ENCODE measurements at regions not wholly inside any gene's neighbourhood (a gene's known extent, or its start where the extent isn't known, plus 50 kb on each side); places are given as distances from the start of the nearest gene placed in this dataset.

DNA sequence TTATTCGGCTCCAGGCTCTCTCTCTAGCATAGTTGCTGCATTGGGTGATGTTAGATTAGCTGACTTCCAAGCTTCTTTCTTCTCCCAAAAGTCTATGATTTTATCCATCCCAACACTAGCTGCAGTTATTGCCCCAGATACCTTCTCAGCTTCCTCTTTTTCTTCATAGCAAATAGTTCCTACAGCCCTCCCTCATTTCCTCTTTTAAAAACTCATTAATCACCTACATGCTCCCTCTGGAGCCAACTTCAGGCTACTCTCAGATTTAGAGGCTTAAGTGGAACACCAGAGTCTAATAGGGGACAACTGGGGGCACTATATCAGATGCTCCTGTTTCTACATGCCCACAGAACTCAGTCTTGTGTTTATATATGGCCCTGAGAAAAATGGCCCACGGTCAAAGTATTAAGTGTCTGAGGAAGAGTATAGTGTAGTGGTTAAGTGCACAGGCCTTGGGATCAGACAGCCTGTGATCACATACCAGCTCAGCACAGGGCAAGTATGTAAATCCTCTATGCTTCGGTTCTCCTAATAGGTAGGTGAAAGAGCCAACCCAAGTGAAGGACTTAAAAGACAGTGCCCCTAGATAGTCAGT lies 241.9 kb upstream of the SLC14A2 start:
- Histone ChIP-seq H3K4me3 (no peak overlapping the region), H3K27me3 (ENCODE audit: low read depth) (no peaks in the 10 kb centered on the region), H3K36me3 (no peaks in the 10 kb centered on the region), H3K27ac (no peak overlapping the region), H3K9me3 (no peaks in the 10 kb centered on the region), H3K4me1 (no peaks in the 10 kb centered on the region)
- ATAC-seq, result no peak
- no peak for TF ChIP-seq CTCF (IDR thresholded peaks at IDR 0.05)
- no peak for DNase-seq
- intact Hi-C loops (cut with DNase I), result no loop called here

DNA sequence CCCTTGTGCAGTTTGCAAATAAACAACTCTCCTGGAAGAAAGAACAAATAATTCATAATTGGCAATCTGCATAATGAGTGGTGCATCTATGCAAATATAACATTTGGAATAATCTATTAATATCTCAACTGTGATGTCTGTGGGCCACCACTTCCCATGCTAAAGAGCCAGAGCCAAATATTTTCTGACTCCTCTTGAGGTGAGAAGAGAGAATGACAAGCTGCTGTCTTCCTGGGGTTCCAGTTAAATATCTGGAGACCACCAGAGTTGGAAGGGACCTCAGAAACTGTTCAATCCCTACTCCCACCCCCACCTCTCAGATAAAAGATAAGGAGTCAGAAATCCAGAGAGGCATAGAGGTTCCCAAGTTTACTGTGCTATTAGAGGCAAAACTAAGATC lies 241.0 kb upstream of the SLC14A2 start:
- Histone ChIP-seq H3K27ac (no peak overlapping the region), H3K9me3 (no peaks in the 10 kb centered on the region), H3K4me1 (no peaks in the 10 kb centered on the region), H3K36me3 (no peaks in the 10 kb centered on the region), H3K27me3 (ENCODE audit: low read depth) (no peaks in the 10 kb centered on the region), H3K4me3 (no peak overlapping the region)
- intact Hi-C loops (cut with DNase I), result no loop called here
- DNase-seq, result no peak
- ATAC-seq, result no peak
- TF ChIP-seq CTCF (IDR thresholded peaks at IDR 0.05), result no peak

DNA sequence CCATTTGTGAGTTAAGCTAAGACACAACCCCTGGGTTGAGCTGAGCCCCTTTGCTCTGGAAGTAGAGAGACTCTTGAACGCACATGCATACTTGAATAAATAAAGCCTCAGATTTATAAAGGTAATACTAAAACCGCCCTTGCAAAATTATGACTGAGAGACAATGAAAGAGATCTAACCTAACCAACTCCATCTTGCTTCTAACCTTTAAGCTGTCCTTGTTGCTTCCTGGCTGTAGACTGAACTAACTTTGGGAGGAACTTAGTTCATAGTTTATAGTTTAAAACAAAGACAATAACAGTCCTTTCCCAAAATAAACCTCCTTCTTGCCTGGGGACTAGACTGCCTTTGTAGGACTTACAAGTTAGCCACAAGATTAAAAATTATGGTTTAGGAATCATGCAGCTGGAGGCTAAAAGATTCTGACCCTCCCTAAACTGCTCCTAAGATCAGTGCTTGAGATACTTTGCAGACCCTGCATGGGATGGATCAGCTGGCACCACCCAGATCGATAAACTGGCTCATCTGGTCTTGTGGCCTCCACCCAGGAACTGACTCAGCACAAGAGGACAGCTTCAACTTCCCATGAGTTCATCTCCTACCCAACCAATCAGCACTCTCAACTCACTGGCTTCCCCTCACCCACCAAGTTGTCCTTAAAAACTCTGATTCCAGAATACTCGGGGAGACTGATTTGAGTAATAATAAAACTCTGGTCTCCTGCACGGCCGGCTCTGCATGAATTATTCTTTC lies 240.2 kb upstream of the SLC14A2 start:
- no peak for ATAC-seq
- H3K36me3 ChIP-seq, result no peaks in the 10 kb centered on the region
- intact Hi-C loops (cut with DNase I), result no loop called here
- H3K27me3 ChIP-seq (ENCODE audit: low read depth), result no peaks in the 10 kb centered on the region
- DNase-seq, result no peak
- H3K27ac ChIP-seq, result no peak overlapping the region
- no peak overlapping the region for H3K4me3 ChIP-seq
- H3K4me1 ChIP-seq, result no peaks in the 10 kb centered on the region
- no peak for TF ChIP-seq CTCF (IDR thresholded peaks at IDR 0.05)
- H3K9me3 ChIP-seq, result no peaks in the 10 kb centered on the region

DNA sequence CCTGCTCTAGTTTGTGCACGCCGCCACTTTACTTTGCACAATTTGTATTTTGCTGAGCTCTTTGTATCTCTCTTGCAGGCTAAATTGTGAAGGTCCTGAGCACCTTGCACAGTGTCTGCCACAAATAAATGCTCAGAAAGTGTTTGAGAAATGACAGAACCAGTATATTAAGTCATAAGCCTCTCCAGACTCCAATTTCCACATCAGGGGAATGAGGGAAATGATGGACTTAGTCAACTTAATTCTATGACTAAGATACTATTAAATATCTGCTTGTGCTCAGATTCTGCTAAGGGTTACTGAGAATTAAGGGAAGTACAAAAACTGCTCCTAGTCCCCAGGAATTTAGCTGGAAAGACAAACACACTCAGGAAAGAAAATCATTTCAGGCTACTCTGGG lies 239.1 kb upstream of the SLC14A2 start:
- no peaks in the 10 kb centered on the region for H3K4me1 ChIP-seq
- no peak for TF ChIP-seq CTCF (IDR thresholded peaks at IDR 0.05)
- H3K36me3 ChIP-seq, result no peaks in the 10 kb centered on the region
- DNase-seq, result no peak
- no peaks in the 10 kb centered on the region for H3K27me3 ChIP-seq (ENCODE audit: low read depth)
- no peaks in the 10 kb centered on the region for H3K9me3 ChIP-seq
- intact Hi-C loops (cut with DNase I), result no loop called here
- H3K4me3 ChIP-seq, result no peak overlapping the region
- no peak overlapping the region for H3K27ac ChIP-seq
- ATAC-seq, result no peak

GRCh38 chr18:45378308-45378707 lies 237.0 kb upstream of the SLC14A2 start:
- DNase-seq (no peak), ATAC-seq (no peak)
- H3K4me1 ChIP-seq, result no peaks in the 10 kb centered on the region
- no peaks in the 10 kb centered on the region for H3K9me3 ChIP-seq
- intact Hi-C loops (cut with DNase I), result no loop called here
- no peak for TF ChIP-seq CTCF (IDR thresholded peaks at IDR 0.05)
- H3K36me3 ChIP-seq, result no peaks in the 10 kb centered on the region
- H3K27me3 ChIP-seq (ENCODE audit: low read depth), result no peaks in the 10 kb centered on the region
- no peak overlapping the region for H3K4me3 ChIP-seq
- H3K27ac ChIP-seq, result no peak overlapping the region
